ENCODE measurements at regions not wholly inside any gene's neighbourhood (a gene's known extent, or its start where the extent isn't known, plus 50 kb on each side); places are given as distances from the start of the nearest gene placed in this dataset.
A peak's percentile ranks its signal among the peaks of the same experiment; 100 is the strongest.
"Not testable (repeated sequence)": the region's sequence is repeated elsewhere in the genome, so short reads cannot be mapped to it uniquely, and the experiment has no call there.

DNA sequence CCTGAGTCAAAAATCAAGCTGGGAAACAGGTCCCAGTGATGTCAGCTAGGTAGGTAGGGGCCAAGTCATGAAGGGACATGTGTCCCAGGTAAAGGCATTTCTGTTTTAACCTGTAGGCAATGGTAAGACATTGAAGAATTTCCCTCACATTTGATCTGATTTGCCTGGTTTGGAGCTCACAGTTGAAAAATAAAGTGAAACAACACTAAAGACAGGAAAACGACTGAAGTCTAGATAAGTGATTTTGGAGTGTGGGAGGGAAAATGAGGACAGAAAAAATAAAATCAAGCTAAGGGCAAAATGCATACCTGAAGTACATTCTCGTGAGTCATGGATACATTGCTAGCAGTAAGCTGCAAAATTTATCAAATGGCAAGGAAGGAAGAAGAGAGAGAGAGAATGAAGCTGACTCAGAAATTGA lies 169.9 kb downstream of the SKIDA1 start:
- intact Hi-C loops (cut with DNase I; ENCODE audit: low total_unique reads), result no loop called here
- TF ChIP-seq EP300 (IDR thresholded peaks at IDR 0.05) (no peak), POLR2A (IDR thresholded peaks at IDR 0.05) (no peak)
- Histone ChIP-seq H3K4me3 (no peak overlapping the region), H3K36me3 (no peaks in the 10 kb centered on the region), H3K4me1 (peaks cover 0 to 2% (median 0%) of the 10 kb centered on the region in 4 donors), H3K27ac (no peak overlapping the region), H3K9me3 (no peaks in the 10 kb centered on the region), H3K27me3 (peaks cover 0 to 3% (median 0%) of the 10 kb centered on the region in 3 donors)
- no peak for DNase-seq
- 57 to 68% (median 59%) methylated on average over 2 of the region's 2 CpGs for WGBS, 5 donors

GRCh38 chr10:21352886-21353285 lies 172.6 kb downstream of the SKIDA1 start:
- no peaks in the 10 kb centered on the region for H3K9me3 ChIP-seq
- peak in 1 of 2 donors; percentile 28 for DNase-seq
- intact Hi-C loops (cut with DNase I; ENCODE audit: low total_unique reads), result no loop called here
- H3K36me3 ChIP-seq, result no peaks in the 10 kb centered on the region
- H3K27ac ChIP-seq, result no peak overlapping the region
- H3K4me1 ChIP-seq, result peaks cover 0 to 12% (median 5%) of the 10 kb centered on the region in 4 donors
- peaks cover 0 to 7% (median 0%) of the 10 kb centered on the region in 3 donors for H3K27me3 ChIP-seq
- no peak for TF ChIP-seq POLR2AphosphoS5 (IDR thresholded peaks at IDR 0.05)
- TF ChIP-seq POLR2A (IDR thresholded peaks at IDR 0.05), result no peak
- no peak for TF ChIP-seq EP300 (IDR thresholded peaks at IDR 0.05)
- no peak for TF ChIP-seq CTCF (IDR thresholded peaks at IDR 0.05)
- 54 to 74% (median 72%) methylated on average over 1 of the region's 1 CpG for WGBS, 5 donors
- no peak overlapping the region for H3K4me3 ChIP-seq

DNA sequence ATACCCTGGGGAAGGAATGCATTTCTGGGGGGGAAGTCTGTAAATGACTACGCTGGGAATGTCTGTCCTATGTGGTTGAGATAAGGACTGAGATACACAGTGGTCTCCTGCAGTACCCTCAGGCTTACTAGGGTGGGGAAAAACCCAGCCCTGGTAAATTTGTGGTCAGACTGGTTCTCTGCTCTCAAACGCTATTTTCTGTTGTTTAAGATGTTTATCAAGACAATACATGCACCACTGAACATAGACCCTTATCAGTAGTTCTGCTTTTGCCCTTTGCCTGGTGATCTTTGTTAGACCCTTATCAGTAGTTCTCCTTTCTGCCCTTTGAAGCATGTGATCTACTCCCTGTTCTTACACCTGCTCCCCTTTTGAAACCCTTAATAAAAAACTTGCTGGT lies 173.9 kb downstream of the SKIDA1 start:
- H3K27ac ChIP-seq; H3K36me3 ChIP-seq; intact Hi-C loops (cut with DNase I; ENCODE audit: low total_unique reads); DNase-seq; H3K4me3 ChIP-seq; H3K27me3 ChIP-seq; H3K9me3 ChIP-seq: not testable (repeated sequence)
- WGBS, 5 donors, result 35 to 58% (median 49%) methylated on average over 2 of the region's 2 CpGs
- peaks cover 0 to 12% (median 5%) of the 10 kb centered on the region in 4 donors for H3K4me1 ChIP-seq

DNA sequence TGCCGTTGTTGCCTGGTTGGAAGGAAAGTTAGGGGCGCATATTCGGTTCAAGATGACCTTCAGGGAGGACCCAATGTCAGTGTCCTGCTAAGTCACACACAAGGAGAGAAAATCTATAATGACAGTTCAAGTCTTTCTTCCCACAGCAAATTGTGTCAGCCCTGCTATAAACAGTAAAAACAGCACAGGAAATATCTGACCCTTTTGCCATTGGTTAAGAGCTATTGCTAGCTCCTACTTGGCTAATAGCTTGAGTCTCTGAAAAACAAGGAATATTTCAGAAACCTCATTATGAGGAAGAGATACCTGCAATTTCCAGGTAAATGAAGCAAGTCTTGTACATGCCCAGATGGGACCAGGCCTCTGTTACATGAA lies 175.6 kb downstream of the SKIDA1 start:
- Histone ChIP-seq H3K4me1 (peaks cover 0 to 12% (median 5%) of the 10 kb centered on the region in 4 donors), H3K27ac (peak overlapping the region in 2 of 5 donors; percentile 5 to 31), H3K27me3 (peaks cover 0 to 7% (median 0%) of the 10 kb centered on the region in 3 donors), H3K36me3 (no peaks in the 10 kb centered on the region), H3K4me3 (no peak overlapping the region), H3K9me3 (peaks cover 0 to 5% (median 0%) of the 10 kb centered on the region in 4 donors)
- TF ChIP-seq CTCF (IDR thresholded peaks at IDR 0.05) (no peak), POLR2AphosphoS5 (IDR thresholded peaks at IDR 0.05) (no peak), EP300 (IDR thresholded peaks at IDR 0.05) (no peak), POLR2A (IDR thresholded peaks at IDR 0.05) (no peak)
- 28 to 49% (median 40%) methylated on average over 3 of the region's 3 CpGs for WGBS, 5 donors
- intact Hi-C loops (cut with DNase I; ENCODE audit: low total_unique reads), result no loop called here
- no peak for DNase-seq

- peaks cover 0 to 7% (median 0%) of the 10 kb centered on the region in 3 donors for H3K27me3 ChIP-seq
- no peaks in the 10 kb centered on the region for H3K36me3 ChIP-seq
- intact Hi-C loops (cut with DNase I; ENCODE audit: low total_unique reads), result no loop called here
- 76 to 87% (median 82%) methylated on average over 2 of the region's 2 CpGs for WGBS, 5 donors
- no peak overlapping the region for H3K27ac ChIP-seq
- peak in 1 of 2 donors; percentile 23 for DNase-seq
- peaks cover 0 to 12% (median 5%) of the 10 kb centered on the region in 4 donors for H3K4me1 ChIP-seq
- peaks cover 0 to 5% (median 0%) of the 10 kb centered on the region in 4 donors for H3K9me3 ChIP-seq
- H3K4me3 ChIP-seq, result no peak overlapping the region
- TF ChIP-seq POLR2AphosphoS5 (IDR thresholded peaks at IDR 0.05) (no peak), POLR2A (IDR thresholded peaks at IDR 0.05) (no peak), CTCF (IDR thresholded peaks at IDR 0.05) (no peak), EP300 (IDR thresholded peaks at IDR 0.05) (no peak)
Observed at GRCh38 chr10:21347785-21348170, 177.7 kb downstream of the SKIDA1 start.

Measured in stomach (tissue), 8 donors.